ENCODE measurements at regions not wholly inside any gene's neighbourhood (a gene's known extent, or its start where the extent isn't known, plus 50 kb on each side); places are given as distances from the start of the nearest gene placed in this dataset.

GRCh38 chr10:45197816-45198485 is 117.5 kb downstream of the OR13A1 start (continued):
- no peak for TF ChIP-seq JUNB (CRISPR knock-in tag; conservative IDR thresholded peaks at IDR 0.05)
- no peak for TF ChIP-seq CHD1 (IDR thresholded peaks at IDR 0.05; ENCODE audit: low read length)
- TF ChIP-seq ZNF134 (CRISPR knock-in tag; conservative IDR thresholded peaks at IDR 0.05) = no peak
- no peak for TF ChIP-seq CBX8 (IDR thresholded peaks at IDR 0.05; ENCODE audit: borderline replicate concordance, extremely low read depth, low read depth, low read length, poor library complexity, severe bottlenecking)
- TF ChIP-seq USF2 (CRISPR knock-in tag; IDR thresholded peaks at IDR 0.05) = no peak

GRCh38 chr10:45198486-45199204 is 116.8 kb downstream of the OR13A1 start:
- in situ Hi-C loops (cut with MboI) (no loop called here), intact Hi-C loops (cut with micrococcal nuclease) (no loop called here)
- ChIA-PET CTCF (ENCODE audit: low intra/inter-chr PET ratio) (no interaction called here), POLR2A (interaction anchor here (0.6 to 1.0 kb wide), 2 partner anchors 13 to 807 kb away, joined by 3 to 4 read pairs; no protein-coding TSS in a partner anchor)
- H2AFZ ChIP-seq (ENCODE audit: low read depth, low read length) = peak overlapping the region; percentile 38
- no peak overlapping the region for H3K4me3 ChIP-seq
- peaks cover 0 to 19% of the 10 kb centered on the region in 2 experiments; a peak in 3 of 5 replicates for H3K4me1 ChIP-seq (replicated peaks in 1 of 2; ENCODE audit: control insufficient read depth in 2 of 2, insufficient read depth in 2 of 2, low read length in 2 of 2)
- DNase-seq (ENCODE audit: extremely low read depth in 1 of 4, low spot score in 3 of 4) (no peak), ATAC-seq (peak; percentile 49), FAIRE-seq (no peak)
- 36% methylated on average over 50 of the region's 50 CpGs for WGBS (ENCODE audit: insufficient coverage, low coverage, missing lambda C conversion rate)
- H3K9ac ChIP-seq (ENCODE audit: insufficient read depth in 1 of 2, low read depth in 2 of 2, low read length in 2 of 2) = peak overlapping the region in 1 of 2 experiments; percentile 29; a peak in 1 of 4 replicates
- 0 out of 2 replicates have a peak overlapping the region, but pooled peaks have one; percentile 9 for H3K4me2 ChIP-seq (ENCODE audit: insufficient read depth, low read length)
- no peak overlapping the region for H3K27ac ChIP-seq (ENCODE audit: extremely low read depth, low read depth, low read length)
- H3K27me3 ChIP-seq (ENCODE audit: control insufficient read depth in 2 of 2, insufficient read depth in 2 of 2, low read length in 2 of 2) = peaks cover 0 to 18% of the 10 kb centered on the region in 2 experiments; a peak in 2 of 5 replicates
- no peaks in the 10 kb centered on the region for H3K9me1 ChIP-seq (ENCODE audit: control insufficient read depth, insufficient read depth, low read length)
- no peaks in the 10 kb centered on the region for H3K79me2 ChIP-seq (ENCODE audit: control insufficient read depth, insufficient read depth, low read length)
- H3K36me3 ChIP-seq (ENCODE audit: control insufficient read depth, insufficient read depth, low read length) = no peaks in the 10 kb centered on the region
- H3K9me3 ChIP-seq (replicated peaks; ENCODE audit: control insufficient read depth, insufficient read depth, low read depth, low read length) = no peaks in the 10 kb centered on the region
- no peaks in the 10 kb centered on the region for H4K20me1 ChIP-seq (replicated peaks; ENCODE audit: control insufficient read depth, insufficient read depth, low read length)
- no TSS peak for BruUV-seq (replicated peaks)
- TF ChIP-seq E2F4 (CRISPR knock-in tag; IDR thresholded peaks at IDR 0.05; ENCODE audit: low read depth) = no peak
- TF ChIP-seq MBD2 (IDR thresholded peaks at IDR 0.05; ENCODE audit: borderline replicate concordance, low read depth) = no peak
- no peak for TF ChIP-seq RFX5 (IDR thresholded peaks at IDR 0.05; ENCODE audit: low read depth, low read length)
- no peak for TF ChIP-seq UBTF (IDR thresholded peaks at IDR 0.05; ENCODE audit: borderline replicate concordance in 1 of 2, low read depth in 2 of 2, low read length in 2 of 2)
- TF ChIP-seq ID3 (CRISPR knock-in tag; IDR thresholded peaks at IDR 0.05) = no peak
- TF ChIP-seq ID3 (tag; IDR thresholded peaks at IDR 0.05) = no peak

Measured in K562 (cell line).